IMR-90 (cell line): ENCODE measurements at regions not wholly inside any gene's neighbourhood (a gene's known extent, or its start where the extent isn't known, plus 50 kb on each side); places are given as distances from the start of the nearest gene placed in this dataset.

ENCODE experiments used
- BHLHE40 ChIP-seq: fragments of 150-350 bp; IDR thresholded peaks from 2 replicates; pipeline ENCODE4 v1.6.1; 2016; ENCODE audit warnings: mild to moderate bottlenecking, low read depth, low read length
- CEBPB ChIP-seq: IDR thresholded peaks from 2 replicates; pipeline ENCODE4 v1.6.1; 2012; ENCODE audit warnings: low read depth, low read length, improper control_type of control experiment
- CTCF ChIP-seq: conservative IDR thresholded peaks from 2 replicates; pipeline ENCODE4 v1.5.1; 2012; ENCODE audit warnings: mild to moderate bottlenecking, low read depth, low read length, improper control_type of control experiment
- ELK1 ChIP-seq: fragments of 150-350 bp; IDR thresholded peaks from 2 replicates; pipeline ENCODE4 v1.6.1; 2016; ENCODE audit warnings: low read depth, mild to moderate bottlenecking, low read length, moderate library complexity, borderline replicate concordance
- FOS ChIP-seq: fragments of 150-350 bp; IDR thresholded peaks from 2 replicates; pipeline ENCODE4 v1.6.1; 2016; ENCODE audit warnings: low read depth, low read length
- MAFK ChIP-seq: IDR thresholded peaks from 2 replicates; pipeline ENCODE4 v1.6.1; 2012; ENCODE audit warnings: low read depth, low read length, improper control_type of control experiment
- MAZ ChIP-seq: IDR thresholded peaks from 2 replicates; pipeline ENCODE4 v1.6.1; 2012; ENCODE audit warnings: low read depth, mild to moderate bottlenecking, low read length, improper control_type of control experiment, moderate library complexity, borderline replicate concordance
- MXI1 ChIP-seq: IDR thresholded peaks from 2 replicates; pipeline ENCODE4 v1.6.1; 2012; ENCODE audit warnings: low read depth, mild to moderate bottlenecking, low read length, moderate library complexity, borderline replicate concordance
- POLR2A ChIP-seq: IDR thresholded peaks from 2 replicates; pipeline ENCODE4 v1.6.1; 2012; ENCODE audit warnings: mild to moderate bottlenecking, low read depth, low read length
- RFX5 ChIP-seq: IDR thresholded peaks from 2 replicates; pipeline ENCODE4 v1.8.0; 2012; ENCODE audit warnings: low read depth, mild to moderate bottlenecking, low read length, moderate library complexity
- SMC3 ChIP-seq: fragments of 150-350 bp; IDR thresholded peaks from 2 replicates; pipeline ENCODE4 v1.6.1; 2016; ENCODE audit warnings: low read depth, mild to moderate bottlenecking, antibody characterized with exemption, low read length, moderate library complexity
- USF2 ChIP-seq: fragments of 150-350 bp; IDR thresholded peaks from 2 replicates; pipeline ENCODE4 v1.6.1; 2017; ENCODE audit warnings: mild to moderate bottlenecking, antibody characterized with exemption, low read length, low read depth

- TF ChIP-seq CTCF (no peak), POLR2A (no peak), USF2 (no peak), MAZ (no peak), FOS (no peak), CEBPB (no peak), SMC3 (no peak), RFX5 (no peak), MAFK (no peak), MXI1 (no peak), BHLHE40 (no peak), ELK1 (no peak)
Observed at GRCh38 chr12:106006940-106007339, 131.8 kb downstream of the NUAK1 start.
